HG03066 (cell line): ENCODE measurements at regions not wholly inside any gene's neighbourhood (a gene's known extent, or its start where the extent isn't known, plus 50 kb on each side); places are given as distances from the start of the nearest gene placed in this dataset.
A peak's percentile ranks its signal among the peaks of the same experiment; 100 is the strongest.
"Not testable (repeated sequence)": the region's sequence is repeated elsewhere in the genome, so short reads cannot be mapped to it uniquely, and the experiment has no call there.

Experiments
- ATAC-seq: cut with Tn5 transposase; IDR thresholded peaks from one replicate; pipeline ENCODE4 v1.9.1; 2021; ENCODE audit warnings: low read depth; ENCODE audit not compliant: unreplicated experiment

GRCh38 chrY:22472027-22472426 is 68.8 kb downstream of the RBMY1J start:
- not testable (repeated sequence) for ATAC-seq

DNA sequence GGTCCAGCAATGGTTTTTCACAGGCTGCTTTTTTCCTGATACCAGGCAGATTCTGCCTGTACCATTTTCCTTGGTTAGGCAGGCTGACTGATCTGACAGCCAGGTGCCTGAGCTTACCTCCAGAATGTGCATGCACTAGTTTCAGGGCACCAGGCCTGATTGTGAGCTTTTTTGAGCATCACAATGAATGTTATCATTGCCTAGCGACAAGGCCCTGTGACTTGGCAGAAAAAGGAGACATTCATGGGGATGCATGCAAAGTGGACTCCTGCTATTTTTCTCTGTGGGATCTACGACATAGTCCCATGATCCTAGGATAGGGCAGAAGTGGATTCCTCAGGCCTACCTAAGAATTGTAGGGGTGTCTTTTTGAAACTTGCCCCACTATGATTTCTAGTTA is 74.6 kb downstream of the RBMY1J start:
- not testable (repeated sequence) for ATAC-seq

- not testable (repeated sequence) for ATAC-seq
Measured at GRCh38 chrY:22484465-22484864, 81.3 kb downstream of the RBMY1J start.

DNA sequence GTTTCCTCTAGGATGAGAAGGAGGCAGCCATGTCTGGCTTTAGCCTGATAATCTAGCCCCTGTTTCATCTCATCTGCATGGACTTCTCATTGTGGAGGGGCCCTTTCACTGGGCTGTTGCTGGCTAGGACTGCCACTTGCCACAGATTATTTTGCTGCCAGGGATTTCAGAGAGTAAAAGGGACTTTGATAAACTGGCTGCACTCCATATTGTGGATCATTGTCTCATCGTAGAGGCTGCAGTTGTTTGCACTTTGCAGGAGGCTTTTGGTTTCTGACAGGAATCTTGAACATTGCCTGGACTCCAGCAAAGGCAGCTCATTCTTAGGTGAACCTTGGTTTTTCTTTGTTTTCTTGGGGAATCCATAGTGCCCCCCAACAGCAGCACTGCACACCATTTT is 85.5 kb downstream of the RBMY1J start:
- ATAC-seq: not testable (repeated sequence)

GRCh38 chrY:22499756-22500155 is 96.5 kb downstream of the RBMY1J start:
- not testable (repeated sequence) for ATAC-seq

DNA sequence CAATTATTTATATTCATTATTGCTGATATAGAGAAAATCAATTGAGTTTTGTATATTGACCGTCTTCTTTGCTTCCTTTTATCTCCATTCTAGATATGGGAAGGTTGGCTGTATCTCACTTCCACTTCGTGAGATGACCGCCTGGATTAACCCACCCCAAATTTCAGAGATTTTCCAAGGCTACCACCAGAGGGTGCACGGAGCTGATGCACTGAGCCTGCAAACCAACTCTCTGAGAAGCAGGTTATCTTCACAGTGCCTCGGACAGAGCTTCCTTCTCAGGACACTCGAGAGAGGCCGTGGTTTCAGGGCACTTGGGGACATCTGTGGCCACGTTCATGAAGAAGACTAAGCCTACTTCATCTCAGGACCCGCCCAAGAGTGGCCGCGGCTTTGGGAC is 110.5 kb downstream of the RBMY1J start:
- not testable (repeated sequence) for ATAC-seq

GRCh38 chrY:22525841-22526240 is 122.6 kb downstream of the RBMY1J start:
- ATAC-seq: not testable (repeated sequence)

- ATAC-seq: peak; percentile 93
Measured at GRCh38 chrY:22572975-22573374, 169.8 kb downstream of the RBMY1J start.

DNA sequence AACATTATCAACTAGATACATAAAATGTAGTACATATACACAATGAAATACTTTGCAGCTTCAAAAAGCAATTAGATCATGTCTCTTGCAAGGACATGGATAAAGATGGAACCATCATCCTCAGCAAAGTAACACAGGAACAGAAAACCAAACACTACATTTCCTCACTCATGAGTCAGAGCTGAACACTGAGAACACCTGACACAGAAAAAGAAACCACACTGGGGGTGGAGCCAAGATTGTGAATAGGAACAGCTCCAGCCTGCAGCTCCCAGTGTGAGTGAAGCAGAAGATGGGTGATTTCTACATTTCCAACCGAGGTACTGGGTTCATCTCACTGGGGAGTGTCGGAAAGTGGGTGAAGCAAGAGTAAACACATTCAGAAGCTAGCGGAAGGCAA is 195.6 kb downstream of the RBMY1J start:
- peak; percentile 79 for ATAC-seq

- not testable (repeated sequence) for ATAC-seq
Measured at GRCh38 chrY:22605036-22605435, 201.8 kb downstream of the RBMY1J start.

GRCh38 chrY:22605658-22606057 is 202.4 kb downstream of the RBMY1J start:
- ATAC-seq: not testable (repeated sequence)

GRCh38 chrY:22606889-22607288 is 203.7 kb downstream of the RBMY1J start:
- ATAC-seq: not testable (repeated sequence)

DNA sequence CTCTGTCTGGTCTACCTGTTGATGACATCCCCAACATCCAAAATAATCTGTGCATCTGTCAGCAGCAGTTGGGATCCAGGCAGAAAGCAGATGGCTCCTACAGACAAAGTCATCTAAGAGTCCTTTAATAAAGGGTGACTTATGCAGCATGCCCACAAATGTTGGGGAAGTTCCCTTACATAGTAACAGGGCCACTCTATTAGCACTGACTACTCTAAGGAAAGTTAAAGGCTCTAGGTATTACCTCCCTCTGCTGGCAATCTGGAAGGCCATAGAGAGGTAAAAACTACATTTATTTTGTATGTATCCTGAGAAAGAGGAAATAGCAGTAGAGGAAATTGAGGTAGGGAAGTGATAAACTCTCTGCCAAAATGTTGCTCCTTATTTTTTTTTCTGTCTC is 209.6 kb downstream of the RBMY1J start:
- not testable (repeated sequence) for ATAC-seq
